ENCODE measurements at regions not wholly inside any gene's neighbourhood (a gene's known extent, or its start where the extent isn't known, plus 50 kb on each side); places are given as distances from the start of the nearest gene placed in this dataset.

DNA sequence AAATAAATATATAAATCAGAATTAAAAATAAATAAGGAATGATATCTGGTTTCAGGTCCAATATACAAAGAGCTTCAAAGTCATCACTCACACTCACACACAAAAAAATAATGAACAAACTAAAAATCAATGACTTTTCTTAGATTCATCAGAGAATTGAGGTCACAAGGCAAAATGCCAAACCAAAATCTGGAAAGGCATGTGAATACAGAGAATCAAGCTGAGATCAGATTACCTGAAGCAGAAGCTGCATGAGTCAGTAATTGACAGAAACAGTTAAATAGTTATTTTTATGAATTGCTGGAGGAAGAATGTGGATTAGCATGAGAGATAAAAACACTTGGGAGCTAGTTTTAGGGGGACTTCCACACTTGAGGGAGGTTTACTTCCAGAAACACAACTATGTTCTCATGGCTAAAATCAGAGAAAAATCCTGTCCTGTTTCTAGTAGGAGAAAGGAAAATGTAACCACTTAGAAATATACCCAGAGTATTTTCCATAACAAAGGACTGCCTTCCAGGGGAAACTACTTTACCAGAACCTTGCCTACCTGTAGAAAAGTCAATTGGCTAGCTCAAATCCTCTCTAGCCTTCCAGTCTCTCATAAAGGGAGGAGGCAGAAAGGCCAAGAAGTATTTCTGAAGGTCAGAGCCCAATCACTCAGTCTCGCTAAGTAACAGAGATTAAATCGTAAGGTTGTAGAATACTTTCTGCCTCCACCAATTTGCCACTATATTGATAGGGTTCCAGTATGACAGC, 536.6 kb upstream of the NR5A2 start:
- Histone ChIP-seq H3K27ac (ENCODE audit: control insufficient read depth, insufficient read depth) (no peak overlapping the region), H3K79me2 (ENCODE audit: control insufficient read depth, insufficient read depth, low read length) (no peaks in the 10 kb centered on the region), H2AFZ (ENCODE audit: control insufficient read depth, low read depth, low read length) (no peak overlapping the region), H3K27me3 (replicated peaks in 1 of 2; ENCODE audit: control insufficient read depth in 2 of 2, insufficient read depth in 2 of 2, low read length in 1 of 2) (no peaks in the 10 kb centered on the region), H3K4me1 (ENCODE audit: control insufficient read depth, insufficient read depth, low read length) (no peaks in the 10 kb centered on the region; the same call in 1 of the 2 replicates), H3K36me3 (ENCODE audit: control insufficient read depth in 2 of 2, insufficient read depth in 2 of 2, low read length in 1 of 2) (no peaks in the 10 kb centered on the region), H3K4me2 (ENCODE audit: control insufficient read depth, insufficient read depth) (no peak overlapping the region), H3K9me3 (replicated peaks; ENCODE audit: control insufficient read depth, insufficient read depth, low read length) (no peaks in the 10 kb centered on the region; the same call in 2 of the 3 replicates), H3K4me3 (no peak overlapping the region), H3K9ac (ENCODE audit: control insufficient read depth, insufficient read depth, low read length) (no peak overlapping the region), H4K20me1 (ENCODE audit: control insufficient read depth, insufficient read depth) (no peaks in the 10 kb centered on the region)
- intact Hi-C loops (cut with micrococcal nuclease; ENCODE audit: unreplicated experiment) (no loop called here), in situ Hi-C loops (cut with MboI) (no loop called here)
- POLR2A ChIA-PET, result no interaction called here
- ATAC-seq (no peak), DNase-seq (ENCODE audit: low read depth, low spot score) (no peak), FAIRE-seq (no peak)
- WGBS (ENCODE audit: insufficient coverage, insufficient replicate concordance, low lambda C conversion rate, missing lambda C conversion rate), result 19% methylated on average over 2 of the region's 2 CpGs
- SMC1A ChIA-PET (ENCODE audit: uncharacterized antibody, unreplicated experiment), result interaction anchor here (1.1 to 1.7 kb wide), 2 partner anchors 10 to 12 kb away, joined by 3 read pairs; no protein-coding TSS in a partner anchor
- RAD21 ChIA-PET (ENCODE audit: unreplicated experiment), result no interaction called here
- BruUV-seq (replicated peaks), result no TSS peak
- CTCF ChIA-PET, result interaction anchor here (0.9 kb wide), 1 partner anchor 27 kb away, joined by 3 read pairs; no protein-coding TSS in a partner anchor
- TF ChIP-seq BHLHE40 (IDR thresholded peaks at IDR 0.05; ENCODE audit: borderline replicate concordance in 1 of 2, low read depth in 2 of 2, low read length in 1 of 2) (no peak), CHD2 (IDR thresholded peaks at IDR 0.05; ENCODE audit: borderline replicate concordance, low read depth, low read length) (no peak), TCF12 (IDR thresholded peaks at IDR 0.05; ENCODE audit: low read depth, low read length) (no peak), MYC (IDR thresholded peaks at IDR 0.05; ENCODE audit: insufficient read depth, insufficient read length, insufficient replicate concordance, low read length, severe bottlenecking) (no peak), SRF (IDR thresholded peaks at IDR 0.05; ENCODE audit: low read depth in 2 of 2, low read length in 2 of 2) (no peak), NFYA (IDR thresholded peaks at IDR 0.05; ENCODE audit: borderline replicate concordance, low read depth, low read length) (no peak), MEF2A (IDR thresholded peaks at IDR 0.05; ENCODE audit: insufficient read depth, low read depth, low read length) (no peak), NFYB (IDR thresholded peaks at IDR 0.05; ENCODE audit: insufficient read depth, low read depth, low read length) (no peak)
- TF ChIP-seq, protein P1, sequence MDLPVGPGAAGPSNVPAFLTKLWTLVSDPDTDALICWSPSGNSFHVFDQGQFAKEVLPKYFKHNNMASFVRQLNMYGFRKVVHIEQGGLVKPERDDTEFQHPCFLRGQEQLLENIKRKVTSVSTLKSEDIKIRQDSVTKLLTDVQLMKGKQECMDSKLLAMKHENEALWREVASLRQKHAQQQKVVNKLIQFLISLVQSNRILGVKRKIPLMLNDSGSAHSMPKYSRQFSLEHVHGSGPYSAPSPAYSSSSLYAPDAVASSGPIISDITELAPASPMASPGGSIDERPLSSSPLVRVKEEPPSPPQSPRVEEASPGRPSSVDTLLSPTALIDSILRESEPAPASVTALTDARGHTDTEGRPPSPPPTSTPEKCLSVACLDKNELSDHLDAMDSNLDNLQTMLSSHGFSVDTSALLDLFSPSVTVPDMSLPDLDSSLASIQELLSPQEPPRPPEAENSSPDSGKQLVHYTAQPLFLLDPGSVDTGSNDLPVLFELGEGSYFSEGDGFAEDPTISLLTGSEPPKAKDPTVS (IDR thresholded peaks at IDR 0.05; ENCODE audit: low read depth, low read length), result no peak
